CD14-positive monocyte (primary cell): ENCODE measurements at regions not wholly inside any gene's neighbourhood (a gene's known extent, or its start where the extent isn't known, plus 50 kb on each side); places are given as distances from the start of the nearest gene placed in this dataset.

Source experiments
- DNase-seq, 3 donors: peaks; one replicate each; pipeline ENCODE4 v3.0.0-alpha.2; 2011 to 2022
- H2AFZ ChIP-seq: 2 replicates; pipeline ENCODE4 v1.6.0; 2012; ENCODE audit warnings: mild to moderate bottlenecking, low read depth, low read length, inconsistent platforms; ENCODE audit not compliant: insufficient read depth, poor library complexity, severe bottlenecking
- H3K27ac ChIP-seq, 2 donors: 1 replicate in 1 of 2; 2 replicates in 1 of 2; pipeline ENCODE4 v1.5.1; 2012 to 2013; ENCODE audit warnings: low read length in 2 of 2, control low read depth in 1 of 2, inconsistent platforms in 1 of 2, low read depth in 1 of 2, mild to moderate bottlenecking in 1 of 2
- H3K27me3 ChIP-seq, 2 donors: one replicate each; pipeline versions ENCODE4 v1.6.0 to v1.6.1; 2011 to 2013; ENCODE audit warnings: low read length in 2 of 2; ENCODE audit not compliant: control insufficient read depth in 2 of 2, insufficient read depth in 2 of 2
- H3K36me3 ChIP-seq, 2 donors: replicated peaks in 1 of 2; 1 replicate in 1 of 2; 2 replicates in 1 of 2; pipeline versions ENCODE4 v1.5.1 to v1.6.1; 2012 to 2013; ENCODE audit warnings: low read length in 2 of 2, control low read depth in 1 of 2, inconsistent platforms in 1 of 2, mild to moderate bottlenecking in 1 of 2; ENCODE audit not compliant: insufficient read depth in 2 of 2, control insufficient read depth in 1 of 2
- H3K4me1 ChIP-seq, 2 donors: 1 replicate in 1 of 2; 2 replicates in 1 of 2; pipeline versions ENCODE4 v1.5.1 to v1.6.1; 2012 to 2013; ENCODE audit warnings: low read length in 2 of 2, control low read depth in 1 of 2, inconsistent platforms in 1 of 2, mild to moderate bottlenecking in 1 of 2, moderate library complexity in 1 of 2; ENCODE audit not compliant: insufficient read depth in 2 of 2, control insufficient read depth in 1 of 2
- H3K4me2 ChIP-seq: replicated peaks from 2 replicates; pipeline ENCODE3; 2012; ENCODE audit warnings: low read length, moderate library complexity, mild to moderate bottlenecking; ENCODE audit not compliant: poor library complexity, severe bottlenecking; ENCODE audit errors: extremely low read depth
- H3K4me3 ChIP-seq, 3 experiments: fragments of 200-600 bp in 1 of 3; sonication (generic) in 1 of 3; replicated peaks in 1 of 3; 1 replicate in 2 of 3; 2 replicates in 1 of 3; pipeline ENCODE4 v1.5.1; 2011 to 2013; ENCODE audit warnings: low read length in 3 of 3, mild to moderate bottlenecking in 3 of 3, control low read depth in 2 of 3, low read depth in 2 of 3, inconsistent platforms in 1 of 3, moderate library complexity in 1 of 3
- H3K79me2 ChIP-seq: 2 replicates; pipeline ENCODE4 v1.6.0; 2012; ENCODE audit warnings: mild to moderate bottlenecking, control low read depth, inconsistent platforms, low read length, moderate library complexity; ENCODE audit not compliant: insufficient read depth
- H3K9ac ChIP-seq: 2 replicates; pipeline ENCODE4 v1.6.0; 2017; ENCODE audit warnings: low read length, mild to moderate bottlenecking; ENCODE audit not compliant: insufficient read depth, poor library complexity, severe bottlenecking
- H3K9me3 ChIP-seq, 2 donors: replicated peaks in 1 of 2; 1 replicate in 1 of 2; 2 replicates in 1 of 2; pipeline versions ENCODE4 v1.5.1 to v1.6.1; 2012 to 2013; ENCODE audit warnings: low read length in 2 of 2, control low read depth in 1 of 2; ENCODE audit not compliant: control insufficient read depth in 1 of 2, insufficient read depth in 1 of 2
- H4K20me1 ChIP-seq: 2 replicates; pipeline ENCODE4 v1.6.0; 2012; ENCODE audit warnings: mild to moderate bottlenecking, low read length, control low read depth, moderate library complexity; ENCODE audit not compliant: insufficient read depth
- H3K27ac Mint-ChIP-seq, 7 donors: one replicate each; pipeline ENCODE4 v1.8.0; 2020; ENCODE audit warnings: mild to moderate bottlenecking in 7 of 7, mixed read lengths in 7 of 7, moderate library complexity in 6 of 7, inconsistent platforms in 2 of 7
- H3K27me3 Mint-ChIP-seq, 3 donors: one replicate each; pipeline ENCODE4 v1.8.0; 2021 to 2022; ENCODE audit warnings: low read depth in 3 of 3, mild to moderate bottlenecking in 3 of 3, mixed read lengths in 3 of 3, moderate library complexity in 3 of 3, inconsistent platforms in 1 of 3
- H3K36me3 Mint-ChIP-seq, 2 donors: one replicate each; pipeline ENCODE4 v1.8.0; 2020; ENCODE audit warnings: mixed read lengths in 2 of 2, inconsistent platforms in 1 of 2, mild to moderate bottlenecking in 1 of 2
- H3K4me1 Mint-ChIP-seq: one replicate; pipeline ENCODE4 v1.8.0; 2020; ENCODE audit warnings: mild to moderate bottlenecking, mixed read lengths
- H3K4me3 Mint-ChIP-seq, 2 donors: one replicate each; pipeline ENCODE4 v1.8.0; 2020; ENCODE audit warnings: mild to moderate bottlenecking in 2 of 2, mixed read lengths in 2 of 2, moderate library complexity in 1 of 2
- H3K9me3 Mint-ChIP-seq, 7 donors: one replicate each; pipeline ENCODE4 v1.8.0; 2020 to 2022; ENCODE audit warnings: mixed read lengths in 7 of 7, mild to moderate bottlenecking in 6 of 7, moderate library complexity in 6 of 7, inconsistent platforms in 2 of 7
- WGBS: methylation state at CpG from one replicate; pipeline ENCODE4 v1.1.5; 2013; ENCODE audit warnings: missing lambda C conversion rate; ENCODE audit not compliant: insufficient coverage; 5-methylcytosine and 5-hydroxymethylcytosine counted together
- intact Hi-C, 2 donors: fragments of 100-400 bp; cut with micrococcal nuclease; formaldehyde crosslinking; loops; one replicate each; pipeline versions ENCODE4 v1.15.0 to v1.15.1; 2023
- TF ChIP-seq, protein P1 (sequence below): fragments of 200-600 bp; IDR thresholded peaks from one replicate; pipeline ENCODE4 v1.8.0; 2022; ENCODE audit warnings: antibody characterized with exemption, mild to moderate bottlenecking

- H3K4me3 Mint-ChIP-seq = no peak overlapping the region
- DNase-seq = no peak
- Histone ChIP-seq H3K4me2 (no peak overlapping the region), H4K20me1 (no peaks in the 10 kb centered on the region), H3K27me3 (no peaks in the 10 kb centered on the region), H3K4me3 (no peak overlapping the region), H3K36me3 (no peaks in the 10 kb centered on the region), H3K79me2 (no peaks in the 10 kb centered on the region), H3K4me1 (no peaks in the 10 kb centered on the region), H2AFZ (no peak overlapping the region), H3K9ac (no peak overlapping the region), H3K9me3 (no peaks in the 10 kb centered on the region), H3K27ac (no peak overlapping the region)
- no peaks in the 10 kb centered on the region for H3K36me3 Mint-ChIP-seq
- H3K9me3 Mint-ChIP-seq = no peaks in the 10 kb centered on the region
- no peaks in the 10 kb centered on the region for H3K4me1 Mint-ChIP-seq
- TF ChIP-seq, protein P1, sequence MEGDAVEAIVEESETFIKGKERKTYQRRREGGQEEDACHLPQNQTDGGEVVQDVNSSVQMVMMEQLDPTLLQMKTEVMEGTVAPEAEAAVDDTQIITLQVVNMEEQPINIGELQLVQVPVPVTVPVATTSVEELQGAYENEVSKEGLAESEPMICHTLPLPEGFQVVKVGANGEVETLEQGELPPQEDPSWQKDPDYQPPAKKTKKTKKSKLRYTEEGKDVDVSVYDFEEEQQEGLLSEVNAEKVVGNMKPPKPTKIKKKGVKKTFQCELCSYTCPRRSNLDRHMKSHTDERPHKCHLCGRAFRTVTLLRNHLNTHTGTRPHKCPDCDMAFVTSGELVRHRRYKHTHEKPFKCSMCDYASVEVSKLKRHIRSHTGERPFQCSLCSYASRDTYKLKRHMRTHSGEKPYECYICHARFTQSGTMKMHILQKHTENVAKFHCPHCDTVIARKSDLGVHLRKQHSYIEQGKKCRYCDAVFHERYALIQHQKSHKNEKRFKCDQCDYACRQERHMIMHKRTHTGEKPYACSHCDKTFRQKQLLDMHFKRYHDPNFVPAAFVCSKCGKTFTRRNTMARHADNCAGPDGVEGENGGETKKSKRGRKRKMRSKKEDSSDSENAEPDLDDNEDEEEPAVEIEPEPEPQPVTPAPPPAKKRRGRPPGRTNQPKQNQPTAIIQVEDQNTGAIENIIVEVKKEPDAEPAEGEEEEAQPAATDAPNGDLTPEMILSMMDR = no peak
- 40% methylated on average over 1 of the region's 1 CpG for WGBS
- H3K27ac Mint-ChIP-seq = no peak overlapping the region
- H3K27me3 Mint-ChIP-seq = peaks cover 6 to 14% (median 9%) of the 10 kb centered on the region in 3 donors
- intact Hi-C loops = no loop called here
Observed at GRCh38 chr22:33202455-33202854, 144.3 kb upstream of the SYN3 start.

DNA sequence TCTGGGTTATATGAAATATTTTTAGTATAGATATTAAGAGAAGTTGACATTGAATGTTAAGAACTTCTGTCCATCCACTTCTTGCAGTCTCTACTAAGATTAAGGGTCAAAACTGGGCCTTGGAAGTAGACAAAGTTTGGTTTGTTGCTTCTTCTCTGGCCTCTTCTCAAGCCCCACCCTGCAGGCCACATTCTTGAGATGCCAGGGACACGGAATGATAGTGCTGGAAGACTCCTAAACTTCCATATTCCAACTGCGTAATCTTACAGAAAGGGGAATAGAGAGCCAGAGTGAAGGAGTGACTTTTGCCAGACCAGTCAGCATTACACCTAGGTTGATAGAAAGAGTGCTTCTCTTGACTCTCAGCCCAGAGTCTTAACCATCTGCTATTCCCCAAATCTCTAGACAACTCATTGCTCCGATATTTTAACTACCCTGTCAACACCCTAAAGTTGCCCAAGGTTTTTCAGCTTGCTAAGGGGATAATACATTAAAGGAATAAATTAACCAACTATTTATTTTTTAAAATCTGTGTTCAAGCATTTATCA, 136.4 kb upstream of the SYN3 start:
- no peaks in the 10 kb centered on the region for H3K4me1 ChIP-seq
- Mint-ChIP-seq H3K9me3 (peaks cover 0 to 4% (median 0%) of the 10 kb centered on the region in 7 donors), H3K4me3 (no peak overlapping the region), H3K27ac (no peak overlapping the region), H3K36me3 (no peaks in the 10 kb centered on the region), H3K4me1 (no peaks in the 10 kb centered on the region), H3K27me3 (peaks cover 7 to 10% (median 8%) of the 10 kb centered on the region in 3 donors)
- TF ChIP-seq, protein P1 = no peak
- no peak overlapping the region for H3K27ac ChIP-seq
- no peak overlapping the region for H3K4me3 ChIP-seq
- H3K27me3 ChIP-seq = peaks cover 0 to 5% of the 10 kb centered on the region in 2 donors
- H3K79me2 ChIP-seq = no peaks in the 10 kb centered on the region
- no peaks in the 10 kb centered on the region for H3K9me3 ChIP-seq
- no peak overlapping the region for H3K9ac ChIP-seq
- H2AFZ ChIP-seq = no peak overlapping the region
- no peak for DNase-seq
- no peaks in the 10 kb centered on the region for H4K20me1 ChIP-seq
- H3K36me3 ChIP-seq = no peaks in the 10 kb centered on the region
- no peak overlapping the region for H3K4me2 ChIP-seq
- no CpG with 5 or more reads among the region's 3 CpGs for WGBS
- intact Hi-C loops = no loop called here
